ENCODE measurements at regions not wholly inside any gene's neighbourhood (a gene's known extent, or its start where the extent isn't known, plus 50 kb on each side); places are given as distances from the start of the nearest gene placed in this dataset.

DNA sequence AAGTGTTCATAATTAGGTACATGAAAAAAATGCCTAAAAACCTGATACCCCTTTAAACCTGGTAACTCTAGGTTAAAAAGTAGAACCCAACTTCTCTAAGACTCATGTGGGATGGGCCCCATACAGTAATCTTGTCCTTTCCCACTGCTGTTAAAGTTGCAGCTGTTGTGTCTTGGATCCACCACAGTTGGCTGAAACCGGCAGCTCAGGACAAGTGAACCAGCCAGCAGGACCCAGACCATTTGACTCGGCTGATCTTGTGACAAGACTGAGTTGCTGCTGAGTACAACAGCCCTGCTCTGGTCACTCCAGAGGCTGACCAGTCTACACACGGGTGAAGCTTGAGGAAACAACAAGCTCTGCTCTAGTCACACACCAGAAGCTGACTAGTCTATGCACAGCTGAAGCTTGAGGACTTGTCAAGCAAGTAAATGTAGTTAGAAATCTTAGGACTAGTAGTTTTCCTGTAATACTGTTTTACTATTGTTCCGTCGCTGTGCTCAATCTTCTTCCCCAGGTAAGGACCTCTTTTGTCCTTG lies 60.6 kb downstream of the DHRS2 start:
- DNase-seq: no peak

DNA sequence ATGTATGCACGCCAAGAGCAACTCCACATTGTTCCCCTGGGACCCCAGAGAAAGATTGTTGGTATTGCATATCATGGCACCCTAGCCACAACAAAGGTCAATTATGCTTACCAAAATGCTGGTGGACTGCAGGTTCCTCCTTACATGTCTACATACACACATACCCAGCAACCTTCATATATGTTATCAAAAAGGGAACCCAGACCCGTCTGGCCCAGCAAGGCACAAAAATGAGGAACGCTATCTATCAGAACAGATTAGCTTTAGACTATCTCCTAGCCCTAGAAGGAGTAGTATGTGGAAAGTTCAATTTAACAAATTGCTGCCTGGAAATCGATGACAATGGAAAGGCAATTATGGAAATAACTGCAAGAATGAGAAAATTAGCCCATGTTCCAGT lies 61.5 kb downstream of the DHRS2 start:
- no peak for ATAC-seq
- Histone ChIP-seq H3K4me3 (ENCODE audit: low read length) (no peak overlapping the region), H3K4me2 (ENCODE audit: low read length) (no peak overlapping the region), H3K36me3 (ENCODE audit: low read depth, low read length) (no peaks in the 10 kb centered on the region), H3K9ac (ENCODE audit: low read length) (no peak overlapping the region), H3K4me1 (ENCODE audit: insufficient read depth, low read length) (no peaks in the 10 kb centered on the region), H2AFZ (ENCODE audit: low read length) (no peak overlapping the region), H3K27ac (ENCODE audit: low read length) (no peak overlapping the region), H3K9me2 (replicated peaks; ENCODE audit: low read length) (no peaks in the 10 kb centered on the region), H3K9me3 (ENCODE audit: low read length) (peaks cover 7% of the 10 kb centered on the region; the same call in 1 of the 2 replicates), H3K79me2 (ENCODE audit: low read length) (no peaks in the 10 kb centered on the region), H3F3A (ENCODE audit: low read length, unreplicated experiment) (no peaks in the 10 kb centered on the region), H4K20me1 (ENCODE audit: low read length) (no peaks in the 10 kb centered on the region), H3K27me3 (ENCODE audit: low read length) (peaks cover 47% of the 10 kb centered on the region)
- DNase-seq: no peak
- POLR2A ChIA-PET (ENCODE audit: unreplicated experiment): no interaction called here
- CTCF ChIA-PET: no interaction called here
- intact Hi-C loops (cut with micrococcal nuclease): no loop called here
- BruUV-seq (replicated peaks): no TSS peak
- no peak for TF ChIP-seq EZH2 (IDR thresholded peaks at IDR 0.05; ENCODE audit: low read length, unreplicated experiment)
- TF ChIP-seq EZH2phosphoT487 (IDR thresholded peaks at IDR 0.05; ENCODE audit: borderline replicate concordance, low read length): no peak
- TF ChIP-seq, protein P1, sequence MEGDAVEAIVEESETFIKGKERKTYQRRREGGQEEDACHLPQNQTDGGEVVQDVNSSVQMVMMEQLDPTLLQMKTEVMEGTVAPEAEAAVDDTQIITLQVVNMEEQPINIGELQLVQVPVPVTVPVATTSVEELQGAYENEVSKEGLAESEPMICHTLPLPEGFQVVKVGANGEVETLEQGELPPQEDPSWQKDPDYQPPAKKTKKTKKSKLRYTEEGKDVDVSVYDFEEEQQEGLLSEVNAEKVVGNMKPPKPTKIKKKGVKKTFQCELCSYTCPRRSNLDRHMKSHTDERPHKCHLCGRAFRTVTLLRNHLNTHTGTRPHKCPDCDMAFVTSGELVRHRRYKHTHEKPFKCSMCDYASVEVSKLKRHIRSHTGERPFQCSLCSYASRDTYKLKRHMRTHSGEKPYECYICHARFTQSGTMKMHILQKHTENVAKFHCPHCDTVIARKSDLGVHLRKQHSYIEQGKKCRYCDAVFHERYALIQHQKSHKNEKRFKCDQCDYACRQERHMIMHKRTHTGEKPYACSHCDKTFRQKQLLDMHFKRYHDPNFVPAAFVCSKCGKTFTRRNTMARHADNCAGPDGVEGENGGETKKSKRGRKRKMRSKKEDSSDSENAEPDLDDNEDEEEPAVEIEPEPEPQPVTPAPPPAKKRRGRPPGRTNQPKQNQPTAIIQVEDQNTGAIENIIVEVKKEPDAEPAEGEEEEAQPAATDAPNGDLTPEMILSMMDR (conservative IDR thresholded peaks at IDR 0.05; ENCODE audit: low read depth, low read length): no peak

More for the DNA sequence above, 60.6 kb downstream of the DHRS2 start:
- Histone ChIP-seq H3K4me2 (ENCODE audit: low read length) (no peak overlapping the region), H3K4me3 (ENCODE audit: low read length) (no peak overlapping the region), H3K79me2 (ENCODE audit: low read length) (no peaks in the 10 kb centered on the region), H3K9me2 (replicated peaks; ENCODE audit: low read length) (no peaks in the 10 kb centered on the region), H3K36me3 (ENCODE audit: low read depth, low read length) (no peaks in the 10 kb centered on the region), H3K9me3 (ENCODE audit: low read length) (no peaks in the 10 kb centered on the region; the same call in 1 of the 2 replicates), H3K9ac (ENCODE audit: low read length) (no peak overlapping the region), H3F3A (ENCODE audit: low read length, unreplicated experiment) (no peaks in the 10 kb centered on the region), H2AFZ (ENCODE audit: low read length) (no peak overlapping the region), H3K27me3 (ENCODE audit: low read length) (peaks cover 52% of the 10 kb centered on the region), H4K20me1 (ENCODE audit: low read length) (no peaks in the 10 kb centered on the region), H3K27ac (ENCODE audit: low read length) (no peak overlapping the region), H3K4me1 (ENCODE audit: insufficient read depth, low read length) (no peaks in the 10 kb centered on the region)
- intact Hi-C loops (cut with micrococcal nuclease): no loop called here
- CTCF ChIA-PET: no interaction called here
- BruUV-seq (replicated peaks): no TSS peak
- ATAC-seq: no peak
- no peak for TF ChIP-seq EZH2 (IDR thresholded peaks at IDR 0.05; ENCODE audit: low read length, unreplicated experiment)
- TF ChIP-seq EZH2phosphoT487 (IDR thresholded peaks at IDR 0.05; ENCODE audit: borderline replicate concordance, low read length): no peak
- TF ChIP-seq, protein P1 (conservative IDR thresholded peaks at IDR 0.05; ENCODE audit: low read depth, low read length): no peak
- POLR2A ChIA-PET (ENCODE audit: unreplicated experiment): no interaction called here

DNA sequence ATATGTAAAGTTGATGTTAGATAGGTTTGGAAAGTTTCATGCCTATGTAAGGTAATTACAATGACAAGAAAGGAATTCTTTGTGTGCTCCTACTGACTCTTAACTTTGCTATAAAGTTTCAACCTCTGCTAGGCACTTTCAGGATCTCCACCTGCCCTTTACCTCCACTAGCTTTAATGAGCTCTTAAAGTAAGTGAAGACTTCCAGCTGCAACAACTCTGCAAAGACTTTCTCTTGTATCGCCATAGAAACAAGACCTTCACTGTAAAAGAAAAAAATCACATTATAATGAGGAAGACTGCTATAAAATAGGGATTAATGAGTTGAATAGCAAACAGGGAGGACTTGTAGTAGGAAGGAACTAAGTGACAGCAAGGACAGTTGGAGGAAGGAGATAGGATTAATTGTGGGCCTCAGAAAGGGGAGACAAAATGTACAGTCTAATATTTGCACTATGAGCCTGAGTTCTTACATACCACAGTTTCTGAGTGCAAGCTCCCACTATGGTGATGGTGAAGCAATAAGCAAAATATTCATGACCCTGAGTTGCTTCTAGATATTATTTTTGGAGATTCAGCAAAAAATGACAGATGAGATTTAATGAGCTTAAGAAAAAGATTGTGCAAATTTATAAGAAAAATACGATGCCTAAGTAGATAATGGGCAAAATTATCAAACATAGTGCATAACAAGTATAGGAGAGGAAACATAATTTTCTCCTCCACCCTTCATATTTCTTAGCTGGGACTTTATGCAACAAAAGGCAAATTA lies 66.7 kb downstream of the DHRS2 start:
- ChIA-PET CTCF (no interaction called here), POLR2A (ENCODE audit: unreplicated experiment) (no interaction called here)
- Histone ChIP-seq H3K79me2 (ENCODE audit: low read length) (no peaks in the 10 kb centered on the region), H3K27me3 (ENCODE audit: low read length) (0 out of 2 replicates have a peak, but pooled peaks cover 5% of the 10 kb centered on the region), H4K20me1 (ENCODE audit: low read length) (no peaks in the 10 kb centered on the region), H2AFZ (ENCODE audit: low read length) (no peak overlapping the region), H3K9ac (ENCODE audit: low read length) (no peak overlapping the region), H3K4me2 (ENCODE audit: low read length) (no peak overlapping the region), H3K9me3 (ENCODE audit: low read length) (peaks cover 38% of the 10 kb centered on the region), H3K4me3 (ENCODE audit: low read length) (no peak overlapping the region), H3K4me1 (ENCODE audit: insufficient read depth, low read length) (no peaks in the 10 kb centered on the region), H3K36me3 (ENCODE audit: low read depth, low read length) (no peaks in the 10 kb centered on the region), H3F3A (ENCODE audit: low read length, unreplicated experiment) (no peaks in the 10 kb centered on the region), H3K27ac (ENCODE audit: low read length) (no peak overlapping the region), H3K9me2 (replicated peaks; ENCODE audit: low read length) (no peaks in the 10 kb centered on the region)
- ATAC-seq: no peak
- DNase-seq: no peak
- BruUV-seq (replicated peaks): no TSS peak
- intact Hi-C loops (cut with micrococcal nuclease): no loop called here
- TF ChIP-seq EZH2phosphoT487 (IDR thresholded peaks at IDR 0.05; ENCODE audit: borderline replicate concordance, low read length): no peak
- TF ChIP-seq, protein P1 (conservative IDR thresholded peaks at IDR 0.05; ENCODE audit: low read depth, low read length): no peak
- no peak for TF ChIP-seq EZH2 (IDR thresholded peaks at IDR 0.05; ENCODE audit: low read length, unreplicated experiment)

Data from PC-3 (cell line).